ENCODE measurements at regions not wholly inside any gene's neighbourhood (a gene's known extent, or its start where the extent isn't known, plus 50 kb on each side); places are given as distances from the start of the nearest gene placed in this dataset.

DNA sequence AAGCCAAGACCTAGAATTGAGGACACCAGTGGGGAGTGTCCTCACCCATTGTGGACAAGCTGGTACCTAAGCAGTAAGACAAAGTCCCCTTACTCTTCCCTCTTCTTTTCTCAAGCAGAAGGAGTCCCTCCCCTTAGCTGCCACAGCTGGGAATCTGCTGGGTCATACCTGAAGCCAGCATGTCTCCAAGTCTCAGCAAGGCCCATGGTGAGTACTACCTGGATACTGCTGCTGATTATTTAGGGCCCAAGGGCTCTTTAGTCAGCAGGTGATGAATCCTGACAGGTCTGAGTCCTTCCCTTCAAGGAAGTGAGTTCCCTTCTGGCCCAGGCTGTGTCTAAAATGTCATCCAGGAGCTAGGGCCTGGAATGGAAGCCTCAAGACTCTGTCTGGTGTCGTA lies 198.6 kb upstream of the STK17B start:
- no peak for TF ChIP-seq POLR2A (IDR thresholded peaks at IDR 0.05)
- TF ChIP-seq, protein P1, sequence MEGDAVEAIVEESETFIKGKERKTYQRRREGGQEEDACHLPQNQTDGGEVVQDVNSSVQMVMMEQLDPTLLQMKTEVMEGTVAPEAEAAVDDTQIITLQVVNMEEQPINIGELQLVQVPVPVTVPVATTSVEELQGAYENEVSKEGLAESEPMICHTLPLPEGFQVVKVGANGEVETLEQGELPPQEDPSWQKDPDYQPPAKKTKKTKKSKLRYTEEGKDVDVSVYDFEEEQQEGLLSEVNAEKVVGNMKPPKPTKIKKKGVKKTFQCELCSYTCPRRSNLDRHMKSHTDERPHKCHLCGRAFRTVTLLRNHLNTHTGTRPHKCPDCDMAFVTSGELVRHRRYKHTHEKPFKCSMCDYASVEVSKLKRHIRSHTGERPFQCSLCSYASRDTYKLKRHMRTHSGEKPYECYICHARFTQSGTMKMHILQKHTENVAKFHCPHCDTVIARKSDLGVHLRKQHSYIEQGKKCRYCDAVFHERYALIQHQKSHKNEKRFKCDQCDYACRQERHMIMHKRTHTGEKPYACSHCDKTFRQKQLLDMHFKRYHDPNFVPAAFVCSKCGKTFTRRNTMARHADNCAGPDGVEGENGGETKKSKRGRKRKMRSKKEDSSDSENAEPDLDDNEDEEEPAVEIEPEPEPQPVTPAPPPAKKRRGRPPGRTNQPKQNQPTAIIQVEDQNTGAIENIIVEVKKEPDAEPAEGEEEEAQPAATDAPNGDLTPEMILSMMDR (IDR thresholded peaks at IDR 0.05): no peak

Measured in thyroid gland (tissue), 4 donors.